Osteocyte (in vitro differentiated cells): ENCODE measurements at regions not wholly inside any gene's neighbourhood (a gene's known extent, or its start where the extent isn't known, plus 50 kb on each side); places are given as distances from the start of the nearest gene placed in this dataset.

Experiments
- DNase-seq: peaks from one replicate; pipeline ENCODE4 v3.0.0; 2021; ENCODE audit warnings: mixed read lengths; ENCODE audit not compliant: unreplicated experiment; ENCODE audit errors: extremely low spot score
- H3K27ac Mint-ChIP-seq: one replicate; pipeline ENCODE4 v1.8.0; 2021; ENCODE audit warnings: mild to moderate bottlenecking, mixed read lengths; ENCODE audit not compliant: unreplicated experiment
- H3K27me3 Mint-ChIP-seq: one replicate; pipeline ENCODE4 v1.8.0; 2021; ENCODE audit warnings: mixed read lengths; ENCODE audit not compliant: unreplicated experiment
- H3K36me3 Mint-ChIP-seq: one replicate; pipeline ENCODE4 v1.8.0; 2021; ENCODE audit warnings: mixed read lengths; ENCODE audit not compliant: unreplicated experiment
- H3K4me1 Mint-ChIP-seq: one replicate; pipeline ENCODE4 v1.8.0; 2021; ENCODE audit warnings: mixed read lengths; ENCODE audit not compliant: unreplicated experiment
- H3K4me3 Mint-ChIP-seq: one replicate; pipeline ENCODE4 v1.8.0; 2021; ENCODE audit warnings: mild to moderate bottlenecking, moderate library complexity, mixed read lengths; ENCODE audit not compliant: unreplicated experiment
- H3K9me3 Mint-ChIP-seq: one replicate; pipeline ENCODE4 v1.8.0; 2021; ENCODE audit warnings: mixed read lengths; ENCODE audit not compliant: unreplicated experiment
- TF ChIP-seq, protein P1 (sequence below): fragments of 200-600 bp; sonication (generic); IDR thresholded peaks from 2 replicates; pipeline ENCODE4 v1.5.0; 2021; ENCODE audit warnings: antibody characterized with exemption, mild to moderate bottlenecking, moderate library complexity

DNA sequence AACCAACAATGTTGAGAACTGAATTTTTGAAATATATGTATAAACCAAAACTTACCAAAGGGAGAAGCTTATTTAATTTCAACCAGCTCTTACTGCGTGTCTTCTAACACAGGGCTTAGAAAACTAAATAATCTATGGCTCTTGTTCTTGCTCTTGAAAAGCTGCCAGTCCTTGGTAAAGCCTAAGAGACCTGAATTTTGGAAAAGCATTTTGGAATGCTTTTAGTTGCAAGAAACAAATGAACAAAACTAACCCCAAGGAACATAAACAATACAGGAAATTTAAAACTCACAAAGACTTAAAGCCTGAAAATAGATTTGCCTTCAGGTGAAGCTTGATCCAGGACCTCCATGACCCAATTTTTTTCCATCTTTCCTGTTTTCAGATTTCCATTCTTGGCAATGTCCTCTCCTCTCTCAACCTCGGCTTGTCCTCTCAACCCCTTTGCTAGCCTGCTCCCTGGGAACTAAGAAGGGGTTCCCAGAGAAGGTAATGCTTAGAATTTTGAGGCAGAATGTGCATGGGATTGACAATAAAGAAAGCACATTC lies 169.8 kb upstream of the NCK2 start:
- TF ChIP-seq, protein P1, sequence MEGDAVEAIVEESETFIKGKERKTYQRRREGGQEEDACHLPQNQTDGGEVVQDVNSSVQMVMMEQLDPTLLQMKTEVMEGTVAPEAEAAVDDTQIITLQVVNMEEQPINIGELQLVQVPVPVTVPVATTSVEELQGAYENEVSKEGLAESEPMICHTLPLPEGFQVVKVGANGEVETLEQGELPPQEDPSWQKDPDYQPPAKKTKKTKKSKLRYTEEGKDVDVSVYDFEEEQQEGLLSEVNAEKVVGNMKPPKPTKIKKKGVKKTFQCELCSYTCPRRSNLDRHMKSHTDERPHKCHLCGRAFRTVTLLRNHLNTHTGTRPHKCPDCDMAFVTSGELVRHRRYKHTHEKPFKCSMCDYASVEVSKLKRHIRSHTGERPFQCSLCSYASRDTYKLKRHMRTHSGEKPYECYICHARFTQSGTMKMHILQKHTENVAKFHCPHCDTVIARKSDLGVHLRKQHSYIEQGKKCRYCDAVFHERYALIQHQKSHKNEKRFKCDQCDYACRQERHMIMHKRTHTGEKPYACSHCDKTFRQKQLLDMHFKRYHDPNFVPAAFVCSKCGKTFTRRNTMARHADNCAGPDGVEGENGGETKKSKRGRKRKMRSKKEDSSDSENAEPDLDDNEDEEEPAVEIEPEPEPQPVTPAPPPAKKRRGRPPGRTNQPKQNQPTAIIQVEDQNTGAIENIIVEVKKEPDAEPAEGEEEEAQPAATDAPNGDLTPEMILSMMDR, result no peak
- Mint-ChIP-seq H3K4me3 (no peak overlapping the region), H3K27ac (no peak overlapping the region), H3K9me3 (no peaks in the 10 kb centered on the region), H3K4me1 (peaks cover 23% of the 10 kb centered on the region), H3K36me3 (no peaks in the 10 kb centered on the region), H3K27me3 (peaks cover 2% of the 10 kb centered on the region)
- DNase-seq, result no peak

DNA sequence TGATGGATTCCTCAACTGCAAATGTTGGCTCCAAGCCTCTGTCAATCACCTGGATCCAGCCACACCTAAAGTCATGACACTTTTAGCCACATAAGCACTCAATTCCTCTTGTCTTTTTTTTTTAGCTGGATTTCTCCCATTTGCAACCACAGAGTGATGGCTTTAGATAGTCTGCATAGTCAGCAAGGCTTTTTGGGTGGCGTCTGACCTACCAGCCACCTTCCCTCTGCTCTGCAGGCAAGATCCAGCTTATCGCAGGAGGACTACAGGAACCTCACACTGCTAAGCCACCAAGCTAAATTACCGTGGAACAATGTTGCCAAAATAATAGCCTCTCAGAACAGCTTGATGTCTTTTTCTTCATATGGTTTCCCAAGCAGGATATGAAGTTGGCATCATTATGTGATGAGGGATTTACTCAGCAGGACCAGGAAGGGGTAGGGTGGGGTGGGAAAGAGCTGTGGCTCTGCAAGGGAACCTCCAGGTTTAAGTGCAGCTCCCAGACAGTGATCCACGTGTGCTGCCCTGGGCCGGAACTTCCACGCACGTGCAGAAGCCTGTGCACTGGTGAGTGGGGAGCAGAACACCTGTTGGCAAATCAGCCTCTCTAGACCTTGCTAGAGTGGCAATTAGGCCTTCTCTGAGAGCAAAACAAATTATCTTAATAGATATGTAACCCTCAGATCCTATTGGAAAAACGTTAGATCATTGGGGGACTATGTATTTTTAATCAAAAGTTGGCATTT lies 170.6 kb upstream of the NCK2 start:
- H3K27ac Mint-ChIP-seq, result no peak overlapping the region
- DNase-seq, result no peak
- H3K9me3 Mint-ChIP-seq, result no peaks in the 10 kb centered on the region
- peaks cover 2% of the 10 kb centered on the region for H3K27me3 Mint-ChIP-seq
- H3K4me1 Mint-ChIP-seq, result peaks cover 23% of the 10 kb centered on the region
- TF ChIP-seq, protein P1, result no peak
- no peaks in the 10 kb centered on the region for H3K36me3 Mint-ChIP-seq
- no peak overlapping the region for H3K4me3 Mint-ChIP-seq

GRCh38 chr2:105573490-105573889 lies 171.2 kb upstream of the NCK2 start:
- H3K4me1 Mint-ChIP-seq, result peaks cover 23% of the 10 kb centered on the region

GRCh38 chr2:105571445-105571987 lies 172.7 kb upstream of the FHL2 start:
- no peaks in the 10 kb centered on the region for H3K9me3 Mint-ChIP-seq

More at GRCh38 chr2:105573490-105573889, 171.2 kb upstream of the NCK2 start:
- no peak overlapping the region for H3K4me3 Mint-ChIP-seq
- TF ChIP-seq, protein P1, result no peak
- H3K27me3 Mint-ChIP-seq, result peaks cover 2% of the 10 kb centered on the region
- H3K36me3 Mint-ChIP-seq, result no peaks in the 10 kb centered on the region
- no peak for DNase-seq
- no peaks in the 10 kb centered on the region for H3K9me3 Mint-ChIP-seq
- no peak overlapping the region for H3K27ac Mint-ChIP-seq

DNA sequence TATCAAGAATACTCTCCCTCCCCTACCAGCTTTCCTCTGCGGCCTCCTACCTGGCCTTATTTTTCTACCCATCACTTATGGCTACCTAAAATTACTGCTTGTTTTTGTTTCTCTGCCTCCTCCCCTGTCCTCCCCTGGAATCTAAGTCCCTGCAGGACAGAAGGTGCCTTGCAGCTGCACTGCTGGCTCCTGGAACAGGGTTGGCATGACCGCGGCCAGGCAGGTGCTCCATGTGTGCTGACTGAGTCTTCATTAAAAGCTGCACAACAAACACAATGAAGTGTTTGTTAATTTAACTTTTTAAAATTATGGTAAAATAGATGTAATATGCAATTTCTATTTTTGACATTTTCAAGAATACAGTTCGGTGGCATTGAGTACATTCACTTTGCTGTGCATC lies 171.9 kb upstream of the FHL2 start:
- Mint-ChIP-seq H3K9me3 (no peaks in the 10 kb centered on the region), H3K27me3 (peaks cover 2% of the 10 kb centered on the region), H3K36me3 (no peaks in the 10 kb centered on the region), H3K4me1 (peaks cover 31% of the 10 kb centered on the region), H3K4me3 (no peak overlapping the region), H3K27ac (no peak overlapping the region)
- TF ChIP-seq, protein P1, result no peak
- DNase-seq, result no peak

More at GRCh38 chr2:105571445-105571987, 172.7 kb upstream of the FHL2 start:
- Mint-ChIP-seq H3K36me3 (no peaks in the 10 kb centered on the region), H3K27ac (no peak overlapping the region), H3K4me3 (no peak overlapping the region), H3K27me3 (peaks cover 2% of the 10 kb centered on the region), H3K4me1 (peaks cover 34% of the 10 kb centered on the region)
- TF ChIP-seq, protein P1, result no peak
- DNase-seq, result no peak
